ENCODE measurements at regions not wholly inside any gene's neighbourhood (a gene's known extent, or its start where the extent isn't known, plus 50 kb on each side); places are given as distances from the start of the nearest gene placed in this dataset.

DNA sequence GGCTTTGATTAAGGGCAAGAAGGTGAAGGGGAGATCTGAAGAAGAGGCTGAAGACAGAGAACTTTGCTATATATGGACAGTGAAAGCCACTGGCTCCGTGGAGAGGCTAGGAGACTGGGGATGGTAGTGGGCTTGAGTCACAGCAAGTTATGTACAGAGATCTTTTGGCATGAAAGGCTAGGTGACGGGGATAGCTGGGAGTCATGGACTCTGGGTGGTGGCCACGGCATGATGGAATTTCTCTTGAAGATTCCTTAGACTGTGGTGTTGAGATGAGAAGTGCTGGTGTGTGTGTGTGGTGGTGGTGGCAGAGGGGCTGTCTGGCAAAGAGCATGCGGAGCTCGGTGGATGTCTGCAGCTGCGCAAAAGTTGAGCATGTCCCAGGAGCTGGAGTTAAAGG lies 120.6 kb upstream of the STC2 start:
- Mint-ChIP-seq H3K27me3 (no peaks in the 10 kb centered on the region), H3K9me3 (no peaks in the 10 kb centered on the region), H3K27ac (no peak overlapping the region), H3K36me3 (ENCODE audit: low read depth) (no peaks in the 10 kb centered on the region), H3K4me1 (ENCODE audit: low read depth) (no peaks in the 10 kb centered on the region), H3K4me3 (no peak overlapping the region)
- no peak for ATAC-seq
- ChIA-PET CTCF (no interaction called here), POLR2A (no interaction called here)
- intact Hi-C loops (cut with micrococcal nuclease), result no loop called here
- no peak for DNase-seq
- TF ChIP-seq, protein P1, sequence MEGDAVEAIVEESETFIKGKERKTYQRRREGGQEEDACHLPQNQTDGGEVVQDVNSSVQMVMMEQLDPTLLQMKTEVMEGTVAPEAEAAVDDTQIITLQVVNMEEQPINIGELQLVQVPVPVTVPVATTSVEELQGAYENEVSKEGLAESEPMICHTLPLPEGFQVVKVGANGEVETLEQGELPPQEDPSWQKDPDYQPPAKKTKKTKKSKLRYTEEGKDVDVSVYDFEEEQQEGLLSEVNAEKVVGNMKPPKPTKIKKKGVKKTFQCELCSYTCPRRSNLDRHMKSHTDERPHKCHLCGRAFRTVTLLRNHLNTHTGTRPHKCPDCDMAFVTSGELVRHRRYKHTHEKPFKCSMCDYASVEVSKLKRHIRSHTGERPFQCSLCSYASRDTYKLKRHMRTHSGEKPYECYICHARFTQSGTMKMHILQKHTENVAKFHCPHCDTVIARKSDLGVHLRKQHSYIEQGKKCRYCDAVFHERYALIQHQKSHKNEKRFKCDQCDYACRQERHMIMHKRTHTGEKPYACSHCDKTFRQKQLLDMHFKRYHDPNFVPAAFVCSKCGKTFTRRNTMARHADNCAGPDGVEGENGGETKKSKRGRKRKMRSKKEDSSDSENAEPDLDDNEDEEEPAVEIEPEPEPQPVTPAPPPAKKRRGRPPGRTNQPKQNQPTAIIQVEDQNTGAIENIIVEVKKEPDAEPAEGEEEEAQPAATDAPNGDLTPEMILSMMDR (IDR thresholded peaks at IDR 0.05), result no peak

DNA sequence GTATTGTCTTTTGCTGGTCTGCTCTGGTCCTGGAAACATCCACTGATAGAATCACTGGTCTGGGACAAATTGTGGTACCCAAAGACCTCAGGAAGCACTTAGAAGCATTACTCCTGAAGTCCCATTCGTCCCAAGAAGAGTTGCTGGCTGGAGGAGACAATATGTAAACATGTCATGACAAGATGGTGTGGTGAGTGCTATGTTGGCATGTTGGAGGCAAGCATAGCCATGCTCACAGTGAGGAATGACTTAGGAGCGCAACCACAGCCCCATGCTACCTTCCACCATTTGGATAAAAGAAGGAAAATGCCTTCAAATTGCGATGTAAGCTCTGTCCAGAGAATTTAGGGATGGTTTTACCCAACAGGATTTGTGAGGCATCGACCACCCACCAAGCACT lies 115.8 kb upstream of the STC2 start:
- no peak overlapping the region for H3K4me3 Mint-ChIP-seq
- no peak overlapping the region for H3K27ac Mint-ChIP-seq
- H3K9me3 Mint-ChIP-seq, result no peaks in the 10 kb centered on the region
- H3K36me3 Mint-ChIP-seq (ENCODE audit: low read depth), result no peaks in the 10 kb centered on the region
- TF ChIP-seq, protein P1 (IDR thresholded peaks at IDR 0.05), result no peak
- ChIA-PET POLR2A (no interaction called here), CTCF (no interaction called here)
- peaks cover under 1% of the 10 kb centered on the region for H3K27me3 Mint-ChIP-seq
- intact Hi-C loops (cut with micrococcal nuclease), result no loop called here
- ATAC-seq, result no peak
- DNase-seq, result no peak
- no peaks in the 10 kb centered on the region for H3K4me1 Mint-ChIP-seq (ENCODE audit: low read depth)

DNA sequence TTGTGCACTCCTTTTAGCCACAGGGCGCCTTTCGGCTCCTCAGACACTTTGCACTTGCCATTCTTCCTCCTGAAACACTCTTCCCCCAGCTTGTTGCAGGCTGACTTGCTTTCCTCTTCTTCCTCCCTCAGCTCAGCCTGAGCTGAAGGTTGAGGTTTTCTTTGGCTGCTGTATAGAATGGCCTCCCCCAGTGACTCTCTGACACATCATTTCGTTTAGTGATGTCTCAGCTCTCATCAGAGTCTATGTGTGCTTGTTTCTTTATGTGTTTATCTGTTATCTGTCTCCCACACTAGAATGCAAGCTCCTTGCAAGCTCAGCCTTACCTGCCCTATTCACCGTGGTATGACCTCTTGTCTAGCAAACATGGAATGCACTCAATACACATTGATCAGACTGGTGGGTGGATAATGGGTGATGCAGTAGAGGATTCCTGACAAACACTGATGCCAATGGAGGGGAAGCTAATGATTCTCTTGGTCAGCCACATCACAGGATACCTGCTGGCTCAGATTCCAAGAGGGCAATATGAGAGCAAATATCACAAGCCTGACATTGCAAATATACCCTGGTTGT lies 112.9 kb upstream of the STC2 start:
- Mint-ChIP-seq H3K9me3 (no peaks in the 10 kb centered on the region), H3K27ac (no peak overlapping the region), H3K4me1 (ENCODE audit: low read depth) (no peaks in the 10 kb centered on the region), H3K36me3 (ENCODE audit: low read depth) (no peaks in the 10 kb centered on the region), H3K4me3 (no peak overlapping the region), H3K27me3 (peaks cover 4% of the 10 kb centered on the region)
- TF ChIP-seq, protein P1 (IDR thresholded peaks at IDR 0.05), result no peak
- ATAC-seq (no peak), DNase-seq (no peak)
- POLR2A ChIA-PET, result no interaction called here
- CTCF ChIA-PET, result interaction anchor here (0.9 kb wide), 1 partner anchor 10 kb away, joined by 3 read pairs; no protein-coding TSS in a partner anchor
- intact Hi-C loops (cut with micrococcal nuclease), result no loop called here

DNA sequence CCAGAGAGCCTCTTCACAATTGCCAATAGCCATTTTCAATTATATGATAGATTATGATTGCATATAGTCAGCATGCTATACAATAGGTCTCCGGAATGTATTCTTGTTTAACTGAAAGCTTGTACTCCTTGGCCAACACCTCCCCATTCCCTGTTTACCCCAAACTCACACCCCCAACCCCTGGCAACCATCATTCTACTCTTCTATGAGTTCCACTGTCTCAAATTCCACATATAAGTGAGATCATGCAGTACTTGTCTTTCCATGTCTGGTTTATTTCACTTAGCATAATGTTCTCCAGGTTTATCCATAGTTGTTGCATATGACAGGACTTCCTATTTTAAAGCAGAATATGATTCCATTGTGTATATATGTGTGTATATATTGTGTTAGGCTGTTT lies 110.7 kb upstream of the STC2 start:
- ChIA-PET CTCF (no interaction called here), POLR2A (no interaction called here)
- intact Hi-C loops (cut with micrococcal nuclease), result no loop called here
- no peak overlapping the region for H3K4me3 Mint-ChIP-seq
- H3K9me3 Mint-ChIP-seq, result no peaks in the 10 kb centered on the region
- ATAC-seq, result no peak
- no peaks in the 10 kb centered on the region for H3K4me1 Mint-ChIP-seq (ENCODE audit: low read depth)
- TF ChIP-seq, protein P1 (IDR thresholded peaks at IDR 0.05), result no peak
- no peaks in the 10 kb centered on the region for H3K36me3 Mint-ChIP-seq (ENCODE audit: low read depth)
- no peak overlapping the region for H3K27ac Mint-ChIP-seq
- no peak for DNase-seq
- peaks cover 7% of the 10 kb centered on the region for H3K27me3 Mint-ChIP-seq

DNA sequence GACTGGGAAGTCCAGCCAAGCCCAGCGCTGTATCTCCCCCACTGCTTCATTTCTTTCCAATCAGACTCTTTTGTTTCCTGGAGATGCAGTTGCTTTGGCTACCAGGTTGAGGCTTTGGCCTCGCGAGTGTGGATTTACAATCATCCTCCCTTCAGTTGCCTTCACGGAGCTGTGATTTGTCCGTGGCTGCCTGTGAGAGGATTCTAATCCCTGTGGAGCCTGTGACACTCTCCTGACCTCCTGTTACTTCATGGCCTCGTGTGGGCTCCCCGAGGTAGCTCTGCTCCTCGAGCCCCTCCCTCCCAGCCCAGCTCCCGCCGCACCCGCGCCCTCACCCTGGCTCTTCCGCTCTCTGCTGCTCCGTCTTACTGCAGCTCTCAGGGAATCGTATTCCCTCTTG lies 107.2 kb upstream of the STC2 start:
- no peak for DNase-seq
- CTCF ChIA-PET, result no interaction called here
- no peaks in the 10 kb centered on the region for H3K36me3 Mint-ChIP-seq (ENCODE audit: low read depth)
- no peak overlapping the region for H3K27ac Mint-ChIP-seq
- TF ChIP-seq, protein P1 (IDR thresholded peaks at IDR 0.05), result no peak
- ATAC-seq, result no peak
- H3K4me3 Mint-ChIP-seq, result no peak overlapping the region
- H3K9me3 Mint-ChIP-seq, result no peaks in the 10 kb centered on the region
- intact Hi-C loops (cut with micrococcal nuclease), result no loop called here
- peaks cover 8% of the 10 kb centered on the region for H3K27me3 Mint-ChIP-seq
- POLR2A ChIA-PET, result no interaction called here
- H3K4me1 Mint-ChIP-seq (ENCODE audit: low read depth), result no peaks in the 10 kb centered on the region
